HG03066 (cell line): ENCODE measurements at regions not wholly inside any gene's neighbourhood (a gene's known extent, or its start where the extent isn't known, plus 50 kb on each side); places are given as distances from the start of the nearest gene placed in this dataset.
A peak's percentile ranks its signal among the peaks of the same experiment; 100 is the strongest.
"Not testable (repeated sequence)": the region's sequence is repeated elsewhere in the genome, so short reads cannot be mapped to it uniquely, and the experiment has no call there.

Source experiments
- ATAC-seq: cut with Tn5 transposase; IDR thresholded peaks from one replicate; pipeline ENCODE4 v1.9.1; 2021; ENCODE audit warnings: low read depth; ENCODE audit not compliant: unreplicated experiment

DNA sequence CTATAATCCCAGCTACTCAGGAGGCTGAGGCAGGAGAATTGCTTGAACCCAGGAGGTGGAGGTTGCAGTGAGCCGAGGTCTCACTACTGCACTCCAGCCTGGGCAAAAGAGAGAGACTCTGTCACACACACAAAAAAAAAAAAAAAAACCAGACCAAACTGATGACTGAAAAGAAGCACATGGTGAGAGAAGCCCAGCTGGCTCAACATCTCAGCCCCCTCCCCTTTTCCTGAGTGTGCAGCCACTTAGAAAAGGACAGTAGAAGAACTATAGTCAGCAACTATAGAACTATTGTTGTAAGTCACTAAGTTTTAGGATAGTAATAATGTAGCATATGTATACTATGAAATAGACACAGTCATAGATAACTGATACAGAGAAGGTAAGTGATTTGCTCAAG, 87.2 kb upstream of the RALGPS2 start:
- ATAC-seq, result no peak

DNA sequence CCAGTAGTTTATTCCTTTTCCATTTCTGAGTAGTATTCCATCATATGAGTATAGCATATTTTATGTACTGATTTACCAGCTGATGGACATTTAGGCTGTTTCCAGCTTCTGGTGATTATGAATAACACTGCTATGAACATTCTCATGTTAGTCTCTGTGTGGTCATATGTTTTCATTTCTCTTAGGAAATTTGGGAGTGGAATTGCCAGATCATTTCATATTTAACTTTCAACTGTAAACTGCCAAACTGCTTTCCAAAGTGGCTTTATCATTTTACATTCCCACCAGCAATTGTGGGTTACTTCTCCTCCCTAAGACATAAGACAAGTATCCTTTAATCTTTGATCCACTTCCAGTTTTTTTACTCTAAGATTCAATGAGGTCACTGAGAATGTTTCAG, 85.7 kb upstream of the RALGPS2 start:
- no peak for ATAC-seq

DNA sequence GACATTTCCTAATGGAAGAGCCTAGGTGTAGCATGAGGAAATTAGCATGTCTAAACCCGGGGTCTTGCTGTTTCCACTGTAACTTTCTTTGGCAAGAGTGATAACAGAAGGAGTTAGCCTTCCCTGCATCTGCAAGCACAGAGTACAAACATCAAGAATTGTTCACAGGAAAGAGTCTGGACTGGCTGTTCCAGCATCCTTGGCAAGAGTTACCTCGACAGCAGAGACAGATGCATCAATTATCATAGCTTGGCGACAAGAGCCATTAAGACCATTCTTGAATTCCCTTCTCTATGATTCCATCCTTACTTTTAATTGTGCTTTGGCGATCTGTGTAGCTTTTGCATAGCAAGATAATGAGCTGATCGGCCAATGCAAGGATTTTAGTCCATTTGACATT, 82.8 kb upstream of the RALGPS2 start:
- no peak for ATAC-seq

DNA sequence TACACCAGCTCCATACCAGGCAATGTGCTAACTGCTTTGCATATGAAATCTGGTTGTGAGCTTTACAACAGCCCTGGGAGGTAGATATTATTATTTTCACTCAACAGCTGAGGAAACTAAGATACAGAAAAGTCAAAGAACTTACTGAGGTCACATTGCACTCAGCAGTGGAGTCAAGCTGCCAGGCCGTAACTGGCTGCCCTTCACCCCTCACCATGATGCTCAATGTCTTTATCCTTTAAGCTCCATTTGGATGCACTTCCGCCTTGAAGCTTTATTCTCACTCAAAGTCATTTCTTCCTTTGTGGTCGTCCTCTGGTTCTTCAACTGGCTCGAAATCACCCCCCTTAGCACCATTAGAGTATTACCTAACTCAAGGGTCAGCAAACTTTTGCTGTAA, 81.7 kb upstream of the RALGPS2 start:
- no peak for ATAC-seq

DNA sequence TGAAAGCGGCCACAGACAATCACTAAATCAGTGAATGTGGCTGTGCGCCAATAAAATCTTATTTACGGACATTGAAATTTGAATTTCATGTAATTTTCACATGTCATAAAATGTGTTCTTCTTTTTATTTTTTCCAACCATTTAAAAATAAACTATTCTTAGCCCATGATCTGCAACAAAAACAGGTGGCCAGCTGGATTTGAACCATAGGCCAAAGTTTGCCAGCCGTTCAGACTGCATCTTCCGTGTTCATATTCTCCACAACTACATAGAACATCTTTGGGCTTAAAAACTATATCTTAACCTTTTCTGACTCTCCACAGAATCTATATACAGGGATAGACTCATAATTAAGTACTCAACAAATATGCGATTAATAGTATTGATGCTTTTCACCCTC, 81.2 kb upstream of the RALGPS2 start:
- no peak for ATAC-seq

DNA sequence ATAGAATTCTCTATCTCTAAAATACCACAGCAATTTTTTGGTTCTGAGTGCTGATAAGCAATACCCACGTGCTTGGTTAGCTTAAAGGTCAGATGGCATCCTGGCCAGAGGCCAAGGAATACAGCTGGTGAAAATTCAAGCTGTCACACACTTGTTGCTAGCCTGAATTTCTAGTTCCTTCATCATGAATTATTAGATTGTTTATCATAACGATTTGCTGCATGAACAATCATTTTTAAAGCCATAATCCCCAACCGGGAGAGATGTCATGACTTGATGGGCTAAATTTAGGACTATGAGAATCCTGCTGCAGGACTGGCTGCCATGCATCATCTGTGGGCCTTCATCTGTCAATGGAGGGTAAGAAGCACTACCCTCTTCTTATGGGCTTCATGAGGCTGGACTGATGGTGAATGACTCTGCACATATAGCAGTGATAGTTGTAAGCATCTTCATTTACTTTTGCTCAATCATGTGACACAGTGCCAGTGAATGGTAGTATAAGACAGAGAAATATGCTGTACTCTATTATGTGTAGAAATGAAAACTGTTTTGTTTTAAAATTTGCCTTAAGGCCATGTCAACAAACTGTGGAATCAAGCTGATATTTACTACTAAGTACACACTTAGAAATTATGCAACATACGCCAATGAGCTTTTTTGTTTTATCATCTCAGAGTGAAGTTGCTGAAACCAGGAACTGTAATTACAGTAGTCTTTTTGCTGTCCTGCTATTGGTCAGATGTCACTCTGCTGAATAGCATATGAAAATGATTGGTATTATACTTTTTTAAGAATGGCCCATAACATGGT, 80.5 kb upstream of the RALGPS2 start:
- ATAC-seq, result no peak

DNA sequence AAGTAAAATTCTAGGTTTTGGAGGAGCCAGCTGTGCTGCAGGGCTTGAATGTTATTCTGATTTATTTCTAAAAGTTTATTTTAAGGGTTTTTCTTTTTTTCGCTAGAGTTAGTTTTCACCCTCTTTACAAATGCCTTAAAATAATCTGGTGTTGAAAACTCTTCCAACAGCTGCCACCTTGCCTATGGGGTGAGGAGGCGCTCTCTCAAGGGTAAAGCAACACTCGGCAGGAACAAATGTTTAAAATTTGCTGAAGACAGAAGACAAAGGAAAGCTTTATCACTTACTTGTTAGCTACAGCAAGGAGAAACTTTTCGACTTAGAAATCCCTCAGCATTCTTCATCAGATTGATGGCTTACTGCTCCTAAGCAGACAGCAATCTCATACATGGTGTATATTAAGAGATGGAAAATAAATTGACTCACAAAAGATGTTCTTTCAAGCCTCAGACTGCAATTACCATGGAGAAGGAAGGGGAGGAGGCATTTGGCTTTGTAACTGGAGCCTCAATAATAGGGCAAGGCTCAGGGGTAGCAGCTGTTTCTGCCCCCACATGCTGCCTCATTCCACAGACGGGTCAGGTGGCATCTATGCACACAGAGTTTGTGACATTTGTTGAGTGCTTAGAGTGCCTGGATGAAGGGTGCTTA, 79.8 kb upstream of the RALGPS2 start:
- no peak for ATAC-seq

DNA sequence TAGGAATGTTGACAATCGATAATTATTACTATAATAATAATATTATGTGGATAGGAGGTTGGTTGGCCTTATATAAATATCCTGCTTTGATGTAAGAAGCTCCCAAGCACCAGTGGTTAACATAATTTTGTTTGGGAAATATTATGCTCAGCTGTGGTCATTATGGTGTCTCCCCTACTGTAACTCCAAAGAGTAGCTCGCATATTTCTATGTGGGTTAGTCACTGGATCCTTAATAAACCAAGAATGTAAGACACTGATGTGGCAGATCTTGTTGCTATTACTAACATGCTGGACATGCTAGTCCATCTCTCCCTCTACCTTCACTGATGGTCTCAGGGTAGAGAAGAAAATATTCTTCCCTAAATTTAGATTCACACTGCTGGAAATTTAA, 79.2 kb upstream of the RALGPS2 start:
- no peak for ATAC-seq

DNA sequence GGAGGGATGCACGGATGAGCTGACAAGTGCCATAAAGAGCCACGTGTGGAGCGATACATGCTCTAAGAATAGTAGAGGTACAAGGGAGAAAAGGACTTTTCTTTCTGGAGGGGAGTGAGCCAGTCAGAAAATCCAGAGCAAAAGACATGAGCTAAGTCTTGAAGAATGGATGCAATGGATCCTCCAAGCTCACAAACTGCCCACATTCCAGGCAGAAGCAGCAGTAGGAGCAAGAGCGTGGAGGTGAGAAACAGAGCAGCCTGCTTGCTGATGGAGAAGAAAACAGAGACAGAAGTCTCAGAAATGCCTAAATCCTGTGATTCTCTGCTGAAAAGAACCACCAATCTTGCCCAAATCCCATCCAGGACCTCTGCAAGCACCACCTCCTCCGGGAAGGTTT, 78.2 kb upstream of the RALGPS2 start:
- no peak for ATAC-seq

DNA sequence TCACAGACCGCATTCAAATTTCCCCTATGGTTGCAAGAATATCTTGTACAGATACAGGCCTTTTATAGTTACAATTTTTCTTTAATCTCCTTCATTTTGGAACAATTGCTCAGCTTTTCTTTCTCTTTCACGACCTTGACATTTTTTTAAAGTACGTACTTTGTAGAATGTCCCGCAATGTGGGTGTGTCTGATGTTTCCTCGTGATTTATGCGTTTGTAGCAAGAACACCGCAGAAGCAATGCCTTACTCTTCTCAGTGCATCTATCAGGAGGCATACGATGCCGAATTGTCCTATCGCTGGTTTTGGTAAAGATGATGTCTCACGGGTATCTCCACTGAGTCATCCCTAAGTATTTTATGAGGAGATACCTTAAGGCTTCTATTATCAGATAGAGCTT, 76.9 kb upstream of the RALGPS2 start:
- ATAC-seq, result no peak

DNA sequence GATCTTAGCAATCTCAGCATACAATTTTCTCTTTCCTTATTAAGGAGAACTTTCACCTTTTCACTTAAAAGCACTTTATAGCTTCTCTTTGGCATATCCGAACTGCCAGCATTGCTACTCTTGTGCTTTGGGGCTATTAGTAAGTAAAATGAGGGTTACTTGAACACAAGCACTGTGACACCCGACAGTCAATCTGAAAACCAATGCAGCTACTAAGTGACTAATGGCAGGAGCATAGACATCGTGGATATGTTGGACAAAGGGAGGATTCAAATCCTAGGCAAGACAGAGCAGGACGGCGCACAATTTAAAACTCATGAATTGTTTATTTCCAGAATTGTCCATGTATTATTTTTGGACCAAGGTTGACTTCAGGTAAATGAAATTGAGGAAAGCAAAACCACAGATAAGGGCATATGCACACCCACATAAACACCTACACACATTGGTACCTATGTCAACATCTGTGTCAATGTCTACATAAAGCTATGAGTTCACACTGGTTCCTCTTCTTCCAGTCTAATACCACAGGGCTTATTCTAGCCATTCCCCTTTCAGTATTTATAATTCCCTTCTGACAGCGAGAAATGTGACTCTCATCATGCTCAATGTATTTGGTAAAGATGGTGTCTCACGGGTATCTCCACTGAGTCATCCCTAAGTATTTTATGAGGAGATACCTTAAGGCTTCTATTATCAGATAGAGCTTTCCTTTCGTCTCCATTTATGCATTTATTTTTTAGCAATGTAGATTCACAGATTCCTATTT, 75.3 kb upstream of the RALGPS2 start:
- no peak for ATAC-seq

DNA sequence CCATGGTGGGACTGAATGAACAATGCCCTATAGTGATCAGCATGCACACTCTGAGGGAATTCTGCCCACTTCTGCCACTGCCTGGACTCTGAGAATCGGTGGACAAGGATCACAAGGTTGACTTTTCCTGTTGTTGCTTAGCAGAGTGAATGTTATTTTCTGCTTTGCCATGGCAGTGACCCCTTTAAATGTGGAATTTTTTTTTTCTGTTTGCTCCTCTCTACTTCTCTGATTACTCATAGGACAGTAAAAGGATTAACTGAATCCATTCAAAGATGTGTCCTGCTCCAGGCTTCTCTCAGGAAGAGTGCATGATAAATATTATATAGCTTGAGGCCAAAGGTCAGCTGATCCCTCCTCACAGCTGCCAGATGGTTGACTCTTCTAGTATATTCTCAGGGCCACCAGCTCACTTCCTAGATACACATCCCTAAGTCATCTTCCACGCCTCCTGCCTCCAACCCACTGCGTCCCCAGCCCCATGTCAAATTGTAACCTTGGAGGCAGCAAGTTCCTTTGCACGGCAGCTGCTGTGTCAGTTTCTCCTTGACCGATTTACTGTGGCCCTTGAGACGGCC, 74.0 kb upstream of the RALGPS2 start:
- no peak for ATAC-seq

DNA sequence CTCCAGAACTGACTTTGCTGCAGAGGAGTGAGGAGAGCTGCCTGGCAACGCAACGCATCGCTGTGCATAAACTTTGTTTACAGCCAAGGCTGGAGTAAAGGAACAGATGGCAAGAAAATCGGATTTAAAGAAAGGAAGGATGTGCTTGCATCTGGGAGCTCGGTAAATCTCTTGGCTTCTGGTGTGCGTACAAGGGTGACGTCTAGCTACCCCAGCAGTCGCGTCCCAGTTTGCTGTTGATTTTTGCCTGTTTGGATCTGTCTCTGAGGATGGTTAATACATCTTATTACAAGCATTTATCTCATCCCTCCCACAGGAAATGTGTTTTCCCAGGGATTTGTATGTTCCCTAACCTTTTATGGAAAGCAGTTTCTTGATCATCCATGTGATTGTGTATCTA, 73.3 kb upstream of the RALGPS2 start:
- ATAC-seq, result no peak

DNA sequence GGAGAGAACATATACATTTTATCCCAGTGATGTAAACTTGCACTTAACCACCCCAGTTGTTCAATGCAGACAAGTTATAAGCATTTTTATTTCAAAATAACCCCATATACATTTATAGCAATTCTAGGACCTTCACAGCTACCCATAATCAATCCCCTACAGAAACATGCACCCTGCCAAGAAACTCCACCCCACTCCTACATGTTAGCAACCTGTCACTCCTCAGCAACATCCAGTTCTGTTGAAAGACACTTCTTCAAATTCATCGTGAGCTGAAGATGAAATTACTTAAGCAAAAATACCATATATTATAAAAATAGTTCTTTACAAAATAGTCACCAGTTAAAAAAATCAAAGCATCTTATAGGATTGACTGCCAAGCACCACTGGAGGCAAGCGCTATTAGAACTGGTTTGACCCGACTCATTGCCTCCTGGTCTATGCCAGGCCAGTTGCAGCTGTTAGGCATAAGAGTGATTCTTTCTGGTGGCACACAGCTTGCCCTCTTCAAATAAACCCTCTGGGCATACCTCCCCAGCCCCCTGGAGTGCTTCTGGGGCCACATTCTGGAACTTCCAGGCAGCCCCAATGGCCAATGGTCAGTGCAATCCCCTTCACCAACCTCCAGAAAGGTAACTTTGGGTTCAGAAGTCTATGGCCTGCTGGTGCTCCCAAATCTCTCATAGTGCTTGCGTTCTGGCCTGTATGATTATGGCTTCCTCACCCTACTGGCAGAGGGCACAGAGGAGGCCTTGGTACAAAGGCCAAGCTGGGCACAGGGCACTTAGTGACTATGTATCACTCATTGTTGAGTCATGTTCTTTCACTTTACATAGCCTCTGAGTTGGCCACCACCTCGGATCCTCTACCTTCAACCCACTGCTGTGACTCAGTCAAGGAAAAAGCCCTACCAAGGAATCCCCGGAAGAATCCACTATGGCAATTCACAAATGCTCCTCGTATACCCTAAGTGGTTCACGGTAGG, 72.2 kb upstream of the RALGPS2 start:
- no peak for ATAC-seq

DNA sequence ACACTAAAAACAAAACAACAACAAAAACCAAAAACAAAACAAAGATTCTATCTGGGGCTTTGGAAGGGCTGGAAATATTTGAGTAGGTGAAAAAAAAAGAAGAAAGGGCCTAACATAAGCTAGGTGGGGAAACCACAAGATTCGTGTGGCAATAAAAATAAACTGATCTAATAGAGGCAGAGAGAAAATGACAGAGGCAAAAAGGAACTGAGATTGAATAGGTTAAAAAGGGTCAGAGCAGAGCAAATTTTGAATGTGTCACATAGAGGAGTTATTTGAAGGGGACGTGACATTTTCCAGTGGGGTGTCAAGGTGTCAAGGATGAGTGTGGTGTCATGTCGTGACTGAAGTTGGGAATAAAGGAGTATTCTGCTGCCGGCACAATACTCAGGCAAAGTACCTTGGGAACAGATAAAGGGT, 65.2 kb upstream of the RALGPS2 start:
- ATAC-seq, result peak; percentile 79

DNA sequence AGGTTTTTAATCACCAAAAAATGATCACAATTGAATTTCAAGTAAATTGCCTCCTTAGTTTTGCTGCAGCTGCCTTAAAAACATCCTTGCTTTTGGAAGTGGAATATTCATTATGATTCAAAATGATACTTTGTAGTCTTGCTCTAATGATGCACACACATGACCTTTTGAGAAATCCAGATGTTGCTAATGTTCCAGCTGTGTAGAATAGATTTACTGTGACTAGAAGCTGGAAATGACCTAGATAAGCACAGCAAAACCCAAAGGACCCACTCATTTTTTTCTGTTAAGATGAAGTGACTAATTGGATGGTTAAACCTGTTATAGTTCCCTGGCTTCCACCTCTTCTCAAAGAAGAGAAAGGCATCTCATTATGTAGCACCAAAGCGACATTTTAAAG, 64.6 kb upstream of the RALGPS2 start:
- ATAC-seq, result no peak

DNA sequence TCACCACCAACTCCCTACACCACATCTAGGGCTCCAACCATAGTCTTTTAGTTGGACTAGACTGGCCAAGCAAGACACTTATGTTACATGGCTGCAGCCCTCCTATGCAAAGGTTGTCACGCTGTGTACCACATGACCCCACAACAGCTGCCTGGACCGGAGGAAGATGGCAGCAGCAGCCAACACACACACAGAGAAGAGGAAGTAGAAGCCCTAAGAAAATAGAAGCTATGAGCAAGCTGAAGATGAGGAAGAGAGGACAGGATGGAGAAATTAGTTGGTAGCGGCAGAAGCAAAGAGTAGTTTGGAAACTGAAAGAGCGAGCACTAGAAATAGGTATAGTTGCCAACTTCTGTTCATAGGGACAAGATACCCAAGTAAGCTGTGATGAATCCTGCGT, 60.8 kb upstream of the RALGPS2 start:
- peak; percentile 64 for ATAC-seq

DNA sequence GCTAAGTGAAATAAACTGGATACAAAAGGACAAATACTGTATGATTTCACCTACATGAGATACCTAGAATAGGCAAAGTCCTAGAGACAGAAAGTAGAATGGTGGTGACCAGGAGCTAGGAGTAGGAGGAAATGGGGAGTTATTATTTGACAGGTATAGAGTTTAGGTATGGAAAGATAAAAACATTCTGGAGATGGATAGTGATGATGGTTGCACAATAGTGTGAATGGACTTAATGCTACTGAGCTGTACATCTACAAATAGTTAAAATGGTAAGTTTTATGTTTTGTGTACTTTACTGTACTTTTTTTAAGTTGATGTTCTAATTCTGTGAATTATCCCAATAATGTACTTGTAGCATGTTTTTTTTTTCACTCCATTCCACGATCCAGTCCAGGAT, 59.5 kb upstream of the RALGPS2 start:
- ATAC-seq, result no peak

DNA sequence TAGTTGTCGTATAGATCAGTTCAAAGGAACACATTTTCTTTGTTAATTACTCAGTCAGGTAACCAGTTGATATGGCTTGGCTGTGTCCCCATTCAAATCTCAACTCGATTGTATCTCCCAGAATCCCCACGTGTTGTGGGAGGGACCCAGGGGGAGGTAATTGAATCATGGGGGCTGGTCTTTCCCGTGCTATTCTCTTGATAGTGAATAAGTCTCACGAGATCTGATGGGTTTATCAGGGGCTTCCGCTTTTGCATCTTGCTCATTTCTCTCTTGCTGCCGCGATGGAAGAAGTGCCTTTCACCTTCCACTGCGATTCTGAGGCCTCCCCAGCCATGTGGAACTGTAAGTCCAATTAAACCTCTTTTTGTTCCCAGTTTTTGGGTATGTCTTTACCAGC, 58.2 kb upstream of the RALGPS2 start:
- ATAC-seq, result not testable (repeated sequence)

DNA sequence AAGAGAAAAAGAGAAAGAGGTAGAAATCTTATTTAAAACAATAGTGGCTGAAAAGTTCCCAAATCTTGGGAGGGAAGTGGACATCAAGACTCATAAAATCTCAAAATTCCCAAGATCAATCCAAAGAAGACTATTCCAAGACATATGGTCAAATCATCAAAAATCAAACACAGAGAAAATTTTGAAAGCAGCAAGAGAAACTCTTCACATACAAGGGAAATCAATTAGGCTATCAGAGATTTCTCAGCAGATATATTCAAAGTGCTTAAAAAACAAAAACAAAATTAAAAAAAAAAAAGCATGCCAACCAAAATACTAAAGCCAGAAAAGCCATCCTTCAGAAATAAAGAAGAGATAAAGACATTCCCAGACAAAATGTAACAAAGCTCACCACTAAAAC, 52.6 kb upstream of the RALGPS2 start:
- no peak for ATAC-seq
